Endothelial cell of umbilical vein (primary cell): ENCODE measurements at regions not wholly inside any gene's neighbourhood (a gene's known extent, or its start where the extent isn't known, plus 50 kb on each side); places are given as distances from the start of the nearest gene placed in this dataset.

Experiments
- BruUV-seq: library from RNA; stranded (reverse); fragments of 400-500 nt; replicated peaks from 2 replicates; lab custom pipeline; 2021; lab: Mats Ljungman, UMichigan
- CTCF ChIA-PET: fragments of 300-600, 350-600 bp; sonication (Branson Sonifier 250); formaldehyde crosslinking; loops from one replicate; lab custom pipeline; 2021; ENCODE audit warnings: antibody characterized with exemption, inconsistent platforms; lab: Charles Lee
- POLR2A ChIA-PET: fragments of 300-600, 350-600 bp; sonication (Branson Sonifier 250); formaldehyde crosslinking; loops from one replicate; lab custom pipeline; 2021; ENCODE audit warnings: antibody characterized with exemption, inconsistent platforms; lab: Charles Lee
- DNase-seq: peaks from one replicate; pipeline ENCODE4 v3.0.0-alpha.2; 2011; ENCODE audit warnings: low read depth, low spot score
- FAIRE-seq: peaks from 2 replicates; lab custom pipeline; 2011; peaks lifted over from hg19 to GRCh38; lab: Jason Lieb, UNC
- H2AFZ ChIP-seq: 2 replicates; pipeline ENCODE4 v1.6.0; 2012; ENCODE audit warnings: low read depth, low read length, control low read depth, inconsistent platforms
- H3K27ac ChIP-seq: 2 replicates; pipeline ENCODE4 v1.5.1; 2011; ENCODE audit warnings: low read depth, mild to moderate bottlenecking, control low read depth, low read length, moderate library complexity; ENCODE audit not compliant: insufficient read depth
- H3K27me3 ChIP-seq, 2 experiments: 2 replicates each; pipeline versions ENCODE4 v1.6.0 to v1.6.1; 2011; ENCODE audit warnings: low read length in 2 of 2, mixed read lengths in 1 of 2; ENCODE audit not compliant: control insufficient read depth in 2 of 2, insufficient read depth in 2 of 2
- H3K36me3 ChIP-seq, 2 experiments: 2 replicates in 1 of 2; 3 replicates in 1 of 2; pipeline ENCODE4 v1.5.1; 2011; ENCODE audit warnings: low read length in 2 of 2, mild to moderate bottlenecking in 1 of 2, moderate library complexity in 1 of 2; ENCODE audit not compliant: control insufficient read depth in 2 of 2, insufficient read depth in 2 of 2; ENCODE audit errors: extremely low read depth in 1 of 2
- H3K4me1 ChIP-seq: 3 replicates; pipeline ENCODE4 v1.5.1; 2011; ENCODE audit warnings: mild to moderate bottlenecking, low read length; ENCODE audit not compliant: control insufficient read depth, insufficient read depth; ENCODE audit errors: extremely low read depth
- H3K4me2 ChIP-seq: 2 replicates; pipeline ENCODE4 v1.6.1; 2011; ENCODE audit warnings: low read length, control low read depth, mixed read lengths; ENCODE audit not compliant: insufficient read depth
- H3K4me3 ChIP-seq, 3 experiments: fragments of 200-600 bp in 1 of 3; sonication (generic), shearing (Covaris generic) in 1 of 3; replicated peaks in 1 of 3; 2 replicates each; pipeline ENCODE4 v1.5.1; 2011 to 2016; ENCODE audit warnings: control low read depth in 3 of 3, low read length in 3 of 3, mild to moderate bottlenecking in 2 of 3, inconsistent platforms in 1 of 3, low read depth in 1 of 3, moderate library complexity in 1 of 3; ENCODE audit not compliant: insufficient read depth in 1 of 3
- H3K79me2 ChIP-seq: 2 replicates; pipeline ENCODE4 v1.6.0; 2012; ENCODE audit warnings: low read length, inconsistent platforms; ENCODE audit not compliant: control insufficient read depth, insufficient read depth
- H3K9ac ChIP-seq: replicated peaks from 2 replicates; pipeline ENCODE3; 2011; ENCODE audit warnings: low read length, control low read depth; ENCODE audit not compliant: insufficient read depth; ENCODE audit errors: extremely low read depth
- H3K9me1 ChIP-seq: replicated peaks from 3 replicates; pipeline ENCODE4 v1.6.0; 2011; ENCODE audit warnings: mild to moderate bottlenecking, low read length; ENCODE audit not compliant: control insufficient read depth, insufficient read depth; ENCODE audit errors: extremely low read depth
- H3K9me3 ChIP-seq: replicated peaks from 2 replicates; pipeline ENCODE4 v1.5.1; 2012; ENCODE audit warnings: low read length, inconsistent platforms; ENCODE audit not compliant: control insufficient read depth, insufficient read depth
- H4K20me1 ChIP-seq: replicated peaks from 2 replicates; pipeline ENCODE3; 2011; ENCODE audit warnings: mild to moderate bottlenecking, low read length; ENCODE audit not compliant: control insufficient read depth, insufficient read depth; ENCODE audit errors: extremely low read depth
- CTCF ChIP-seq, 2 donors: IDR thresholded peaks; 1 replicate in 1 of 2; 2 replicates in 1 of 2; pipeline ENCODE4 v1.5.1; 2011; ENCODE audit warnings: low read length in 2 of 2, mild to moderate bottlenecking in 2 of 2, moderate library complexity in 2 of 2, control low read depth in 1 of 2, inconsistent platforms in 1 of 2, low read depth in 1 of 2; ENCODE audit not compliant: insufficient read depth in 1 of 2; ENCODE audit errors: extremely low read depth in 1 of 2
- EZH2 ChIP-seq: IDR thresholded peaks from 2 replicates; pipeline ENCODE4 v1.6.1; 2012; ENCODE audit warnings: borderline replicate concordance, low read depth, mild to moderate bottlenecking, moderate library complexity, low read length, inconsistent platforms; ENCODE audit not compliant: severe bottlenecking
- FOS ChIP-seq: IDR thresholded peaks from 2 replicates; pipeline ENCODE4 v1.6.1; 2011; ENCODE audit warnings: mild to moderate bottlenecking, low read length, moderate library complexity, borderline replicate concordance; ENCODE audit not compliant: insufficient read depth
- GATA2 ChIP-seq: IDR thresholded peaks from 2 replicates; pipeline ENCODE4 v1.7.0; 2011; ENCODE audit warnings: low read depth, mild to moderate bottlenecking, moderate library complexity, mixed read lengths, low read length; ENCODE audit not compliant: insufficient read length, insufficient read depth
- JUN ChIP-seq: IDR thresholded peaks from 2 replicates; pipeline ENCODE4 v1.6.1; 2011; ENCODE audit warnings: borderline replicate concordance, low read depth; ENCODE audit not compliant: insufficient read length, insufficient read depth
- MAX ChIP-seq: IDR thresholded peaks from 2 replicates; pipeline ENCODE4 v1.6.1; 2011; ENCODE audit not compliant: insufficient read depth, insufficient read length
- MYC ChIP-seq: IDR thresholded peaks from one replicate; pipeline ENCODE4 v1.6.1; 2011; ENCODE audit warnings: mild to moderate bottlenecking, low read depth, low read length
- POLR2A ChIP-seq: IDR thresholded peaks from 2 replicates; pipeline ENCODE4 v1.6.1; 2012; ENCODE audit warnings: low read depth, mild to moderate bottlenecking, control low read depth, low read length
- POLR2AphosphoS5 ChIP-seq: IDR thresholded peaks from 2 replicates; pipeline ENCODE4 v1.6.1; 2012; ENCODE audit warnings: low read depth, mild to moderate bottlenecking, control low read depth, low read length, moderate library complexity; ENCODE audit not compliant: insufficient read depth
- dilution Hi-C: fragments of 300-500 bp; cut with MboI; formaldehyde crosslinking; loops from one replicate; pipeline ENCODE4 v1.15.0; 2019; ENCODE audit warnings: low sequenced_read_pairs; ENCODE audit not compliant: extremely low pct_ligation_motif_present
- intact Hi-C: fragments of 100-400 bp; cut with micrococcal nuclease; formaldehyde crosslinking; loops from one replicate; pipeline ENCODE4 v1.10.0; 2022

GRCh38 chr21:17396948-17397347 lies 115.9 kb upstream of the CXADR start:
- ChIA-PET CTCF (interaction anchor here (0.7 to 2.5 kb wide), 2 partner anchors 10 to 15 kb away, joined by 3 to 12 read pairs; no protein-coding TSS in a partner anchor), POLR2A (no interaction called here)
- BruUV-seq = no TSS peak
- intact Hi-C loops (no loop called here), dilution Hi-C loops (no loop called here)
- DNase-seq (no peak), FAIRE-seq (no peak)
- H3K27me3 ChIP-seq = peaks cover 3% of the 10 kb centered on the region in 2 experiments
- no peaks in the 10 kb centered on the region for H3K36me3 ChIP-seq
- H3K4me1 ChIP-seq = no peaks in the 10 kb centered on the region
- H3K27ac ChIP-seq = no peak overlapping the region
- H3K4me3 ChIP-seq = no peak overlapping the region
- no peak overlapping the region for H2AFZ ChIP-seq
- H3K9me1 ChIP-seq = no peaks in the 10 kb centered on the region
- TF ChIP-seq POLR2AphosphoS5 (no peak), MYC (no peak), MAX (no peak), EZH2 (no peak), GATA2 (no peak), POLR2A (no peak), CTCF (IDR thresholded peaks at IDR 0.05; ENCODE audit: extremely low read depth in 1 of 2, insufficient read depth in 1 of 2, low read depth in 1 of 2, low read length in 2 of 2) (no peak), JUN (no peak), FOS (no peak)
- H3K4me2 ChIP-seq = no peak overlapping the region
- H4K20me1 ChIP-seq = no peaks in the 10 kb centered on the region
- H3K9ac ChIP-seq = no peak overlapping the region
- H3K9me3 ChIP-seq = no peaks in the 10 kb centered on the region
- no peaks in the 10 kb centered on the region for H3K79me2 ChIP-seq
